ENCODE measurements at regions not wholly inside any gene's neighbourhood (a gene's known extent, or its start where the extent isn't known, plus 50 kb on each side); places are given as distances from the start of the nearest gene placed in this dataset.
"Not testable (repeated sequence)": the region's sequence is repeated elsewhere in the genome, so short reads cannot be mapped to it uniquely, and the experiment has no call there.

DNA sequence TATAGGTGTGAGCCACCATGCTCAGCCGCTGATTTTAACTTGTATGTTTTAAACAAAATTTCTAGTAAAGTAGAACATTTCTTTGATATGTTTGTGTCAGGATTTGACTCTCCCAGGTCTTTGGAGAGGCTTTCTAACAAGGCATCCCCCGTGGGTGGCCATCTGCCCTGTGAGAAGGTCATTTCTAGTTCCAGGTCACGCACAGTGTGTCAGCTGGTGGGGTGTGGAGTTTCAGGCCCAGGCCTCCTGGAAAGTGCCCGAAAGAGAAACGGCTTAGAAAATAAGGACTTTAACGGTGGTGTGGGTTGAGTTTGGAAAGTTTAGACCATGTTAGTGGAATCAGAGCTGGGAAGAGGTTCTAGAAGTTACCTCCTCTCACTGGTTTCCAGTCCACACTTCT is 61.0 kb downstream of the SPDYE17 start:
- H3K9me3 ChIP-seq (ENCODE audit: low read length); H3K4me3 ChIP-seq (ENCODE audit: low read depth in 1 of 2, low read length in 2 of 2); H3K9ac ChIP-seq (ENCODE audit: low read length); H3K27me3 ChIP-seq (ENCODE audit: control insufficient read depth in 1 of 2, insufficient read depth in 2 of 2, low read length in 2 of 2); H3K36me3 ChIP-seq (ENCODE audit: insufficient read depth, low read length); H3K27ac ChIP-seq (ENCODE audit: low read depth, low read length); H3K4me1 ChIP-seq (ENCODE audit: insufficient read depth, low read length): not testable (repeated sequence)

GRCh38 chr7:76969892-76970291 is 62.3 kb downstream of the SPDYE17 start:
- not testable (repeated sequence) for H3K9ac ChIP-seq (ENCODE audit: low read length); H3K27ac ChIP-seq (ENCODE audit: low read depth, low read length); H3K27me3 ChIP-seq (ENCODE audit: control insufficient read depth in 1 of 2, insufficient read depth in 2 of 2, low read length in 2 of 2); H3K36me3 ChIP-seq (ENCODE audit: insufficient read depth, low read length); H3K4me1 ChIP-seq (ENCODE audit: insufficient read depth, low read length); H3K9me3 ChIP-seq (ENCODE audit: low read length); H3K4me3 ChIP-seq (ENCODE audit: low read depth in 1 of 2, low read length in 2 of 2)

- not testable (repeated sequence) for H3K4me3 ChIP-seq (ENCODE audit: low read depth in 1 of 2, low read length in 2 of 2); H3K4me1 ChIP-seq (ENCODE audit: insufficient read depth, low read length); H3K9ac ChIP-seq (ENCODE audit: low read length); H3K27ac ChIP-seq (ENCODE audit: low read depth, low read length); H3K27me3 ChIP-seq (ENCODE audit: control insufficient read depth in 1 of 2, insufficient read depth in 2 of 2, low read length in 2 of 2); H3K9me3 ChIP-seq (ENCODE audit: low read length); H3K36me3 ChIP-seq (ENCODE audit: insufficient read depth, low read length)
Observed at GRCh38 chr7:76965731-76966548, 66.2 kb downstream of the SPDYE17 start.

DNA sequence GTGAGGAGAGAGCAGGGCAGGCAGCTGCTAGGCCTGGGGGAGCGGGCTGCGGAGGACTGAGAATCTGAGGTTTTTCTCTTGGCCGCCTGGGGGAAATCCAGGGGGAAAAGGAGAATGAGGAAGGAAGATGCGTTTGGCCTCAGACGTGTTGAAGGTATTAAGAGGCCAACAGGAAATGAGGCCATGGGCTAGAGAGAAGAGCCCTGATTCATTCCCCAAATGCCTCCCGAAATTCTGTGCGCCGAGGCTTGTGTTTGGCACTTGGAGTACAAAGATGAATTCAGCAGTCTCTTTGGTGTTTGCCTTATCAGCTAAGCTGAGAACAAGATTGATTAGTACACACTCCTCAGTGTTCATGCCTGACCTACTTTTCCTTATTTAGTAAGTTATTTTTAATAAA is 68.1 kb downstream of the SPDYE17 start:
- not testable (repeated sequence) for H3K9me3 ChIP-seq (ENCODE audit: low read length); H3K4me1 ChIP-seq (ENCODE audit: insufficient read depth, low read length); H3K9ac ChIP-seq (ENCODE audit: low read length); H3K4me3 ChIP-seq (ENCODE audit: low read depth in 1 of 2, low read length in 2 of 2); H3K36me3 ChIP-seq (ENCODE audit: insufficient read depth, low read length); H3K27me3 ChIP-seq (ENCODE audit: control insufficient read depth in 1 of 2, insufficient read depth in 2 of 2, low read length in 2 of 2); H3K27ac ChIP-seq (ENCODE audit: low read depth, low read length)

DNA sequence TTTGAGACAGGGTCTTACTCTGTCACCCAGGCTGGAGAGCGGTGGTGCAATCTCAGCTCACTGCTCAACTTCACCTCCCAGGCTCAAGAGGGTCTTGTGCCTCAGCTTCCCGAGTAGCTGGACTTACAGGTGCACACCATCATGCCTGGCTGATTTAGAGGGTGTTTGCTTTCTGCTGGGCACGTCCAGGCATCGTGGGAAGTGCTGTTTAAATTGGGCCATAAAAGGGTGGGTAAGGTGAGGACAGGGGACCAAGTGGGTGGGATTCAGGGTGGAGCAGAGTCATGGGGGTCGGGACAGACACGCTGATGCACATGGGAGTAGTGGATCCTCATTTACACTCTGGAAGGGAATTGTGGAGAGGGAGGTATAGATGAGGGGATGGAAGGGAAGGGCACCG is 69.1 kb downstream of the SPDYE17 start:
- not testable (repeated sequence) for H3K9ac ChIP-seq (ENCODE audit: low read length); H3K9me3 ChIP-seq (ENCODE audit: low read length); H3K4me3 ChIP-seq (ENCODE audit: low read depth in 1 of 2, low read length in 2 of 2); H3K4me1 ChIP-seq (ENCODE audit: insufficient read depth, low read length); H3K27ac ChIP-seq (ENCODE audit: low read depth, low read length); H3K27me3 ChIP-seq (ENCODE audit: control insufficient read depth in 1 of 2, insufficient read depth in 2 of 2, low read length in 2 of 2); H3K36me3 ChIP-seq (ENCODE audit: insufficient read depth, low read length)

- H3K9ac ChIP-seq (ENCODE audit: low read length); H3K27ac ChIP-seq (ENCODE audit: low read depth, low read length); H3K4me3 ChIP-seq (ENCODE audit: low read depth in 1 of 2, low read length in 2 of 2); H3K4me1 ChIP-seq (ENCODE audit: insufficient read depth, low read length); H3K27me3 ChIP-seq (ENCODE audit: control insufficient read depth in 1 of 2, insufficient read depth in 2 of 2, low read length in 2 of 2); H3K9me3 ChIP-seq (ENCODE audit: low read length); H3K36me3 ChIP-seq (ENCODE audit: insufficient read depth, low read length): not testable (repeated sequence)
Observed at GRCh38 chr7:76960400-76960986, 71.7 kb downstream of the SPDYE17 start.

DNA sequence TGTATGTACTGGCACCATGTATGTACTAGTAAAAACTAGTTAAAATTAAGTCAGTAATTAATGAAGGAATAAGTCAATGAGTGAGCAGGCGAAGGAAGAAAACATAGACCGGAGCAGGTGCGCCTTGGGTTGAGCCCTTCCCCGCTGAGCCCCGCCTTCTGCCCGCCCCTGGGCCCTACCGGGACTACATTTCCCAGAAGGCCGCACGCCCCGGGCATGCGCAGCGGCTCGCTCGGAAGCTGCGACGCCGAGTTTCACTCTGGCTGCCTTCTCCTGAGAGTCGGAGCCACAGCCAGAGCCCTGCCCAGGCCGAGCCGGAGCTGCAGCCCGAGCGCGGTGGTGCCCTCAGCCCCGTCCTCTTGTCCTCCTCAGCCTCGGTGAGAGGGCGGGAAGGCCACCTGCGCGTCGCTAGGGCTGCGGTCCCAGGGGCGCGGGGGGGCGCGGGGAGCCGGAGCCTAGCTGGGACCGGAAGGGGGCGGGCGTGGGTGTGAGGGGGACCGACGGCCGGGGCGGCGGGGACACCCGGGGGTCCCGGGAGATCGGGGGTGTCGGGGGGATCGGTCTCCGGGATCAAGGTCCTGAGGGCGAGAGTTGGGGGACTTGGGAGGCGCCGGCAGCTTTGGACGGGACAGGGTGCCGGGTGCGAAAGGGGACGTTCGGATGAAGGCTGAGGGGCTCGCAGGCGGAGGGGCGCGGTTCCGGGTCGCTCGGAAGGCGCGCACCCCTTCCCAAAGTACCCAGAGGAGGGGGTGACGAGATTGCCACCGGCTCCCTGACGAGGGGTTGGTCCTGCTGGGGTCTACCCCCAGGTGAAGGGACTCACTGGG is 72.4 kb downstream of the SPDYE17 start:
- H3K27ac ChIP-seq (ENCODE audit: low read depth, low read length); H3K9ac ChIP-seq (ENCODE audit: low read length); H3K4me3 ChIP-seq (ENCODE audit: low read depth in 1 of 2, low read length in 2 of 2); H3K9me3 ChIP-seq (ENCODE audit: low read length); H3K36me3 ChIP-seq (ENCODE audit: insufficient read depth, low read length); H3K27me3 ChIP-seq (ENCODE audit: control insufficient read depth in 1 of 2, insufficient read depth in 2 of 2, low read length in 2 of 2); H3K4me1 ChIP-seq (ENCODE audit: insufficient read depth, low read length): not testable (repeated sequence)

GRCh38 chr7:76956531-76956930 is 75.6 kb downstream of the SPDYE17 start:
- not testable (repeated sequence) for H3K36me3 ChIP-seq (ENCODE audit: insufficient read depth, low read length); H3K27ac ChIP-seq (ENCODE audit: low read depth, low read length); H3K4me1 ChIP-seq (ENCODE audit: insufficient read depth, low read length); H3K27me3 ChIP-seq (ENCODE audit: control insufficient read depth in 1 of 2, insufficient read depth in 2 of 2, low read length in 2 of 2); H3K9me3 ChIP-seq (ENCODE audit: low read length); H3K4me3 ChIP-seq (ENCODE audit: low read depth in 1 of 2, low read length in 2 of 2); H3K9ac ChIP-seq (ENCODE audit: low read length)

GRCh38 chr7:76955124-76955523 is 77.0 kb downstream of the SPDYE17 start:
- H3K9ac ChIP-seq (ENCODE audit: low read length); H3K9me3 ChIP-seq (ENCODE audit: low read length); H3K36me3 ChIP-seq (ENCODE audit: insufficient read depth, low read length); H3K27ac ChIP-seq (ENCODE audit: low read depth, low read length); H3K4me3 ChIP-seq (ENCODE audit: low read depth in 1 of 2, low read length in 2 of 2); H3K27me3 ChIP-seq (ENCODE audit: control insufficient read depth in 1 of 2, insufficient read depth in 2 of 2, low read length in 2 of 2); H3K4me1 ChIP-seq (ENCODE audit: insufficient read depth, low read length): not testable (repeated sequence)

DNA sequence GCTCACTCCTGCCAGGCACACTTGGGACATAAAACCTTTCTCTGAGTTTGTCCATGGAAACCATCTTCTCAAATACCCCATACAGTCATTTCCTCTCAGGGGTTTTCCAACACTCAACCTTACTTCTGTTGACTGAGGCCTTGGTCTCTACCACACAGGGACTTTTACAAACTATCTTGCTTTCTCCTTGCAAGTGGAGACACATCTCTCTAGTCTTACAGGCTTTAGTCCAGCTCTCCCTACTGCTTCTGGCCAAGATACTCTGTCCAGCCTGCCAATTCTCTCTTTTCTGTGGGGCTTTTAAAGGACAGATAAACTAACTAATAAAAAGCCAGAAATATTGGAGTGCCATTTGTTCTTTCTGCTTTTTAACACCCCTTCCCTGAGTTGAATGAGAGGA is 87.6 kb downstream of the SPDYE17 start:
- not testable (repeated sequence) for H3K4me3 ChIP-seq (ENCODE audit: low read depth in 1 of 2, low read length in 2 of 2); H3K9me3 ChIP-seq (ENCODE audit: low read length); H3K27ac ChIP-seq (ENCODE audit: low read depth, low read length); H3K4me1 ChIP-seq (ENCODE audit: insufficient read depth, low read length); H3K27me3 ChIP-seq (ENCODE audit: control insufficient read depth in 1 of 2, insufficient read depth in 2 of 2, low read length in 2 of 2); H3K36me3 ChIP-seq (ENCODE audit: insufficient read depth, low read length); H3K9ac ChIP-seq (ENCODE audit: low read length)

- not testable (repeated sequence) for H3K9ac ChIP-seq (ENCODE audit: low read length); H3K27ac ChIP-seq (ENCODE audit: low read depth, low read length); H3K36me3 ChIP-seq (ENCODE audit: insufficient read depth, low read length); H3K4me1 ChIP-seq (ENCODE audit: insufficient read depth, low read length); H3K4me3 ChIP-seq (ENCODE audit: low read depth in 1 of 2, low read length in 2 of 2); H3K27me3 ChIP-seq (ENCODE audit: control insufficient read depth in 1 of 2, insufficient read depth in 2 of 2, low read length in 2 of 2); H3K9me3 ChIP-seq (ENCODE audit: low read length)
Observed at GRCh38 chr7:76941809-76942765, 90.1 kb downstream of the SPDYE17 start.
